ENCODE measurements at regions not wholly inside any gene's neighbourhood (a gene's known extent, or its start where the extent isn't known, plus 50 kb on each side); places are given as distances from the start of the nearest gene placed in this dataset.

- H3K36me3 ChIP-seq (ENCODE audit: control insufficient read depth, low read length), result no peaks in the 10 kb centered on the region
- peaks cover under 1% of the 10 kb centered on the region; the same call in 1 of the 2 replicates for H3K9me3 ChIP-seq (ENCODE audit: control insufficient read depth, insufficient read depth, low read length)
- no peak overlapping the region for H3K4me2 ChIP-seq (ENCODE audit: low read length)
- no peak overlapping the region for H3K4me3 ChIP-seq (ENCODE audit: low read length)
- TF ChIP-seq CTCF (IDR thresholded peaks at IDR 0.05; ENCODE audit: low read depth, low read length, poor library complexity, severe bottlenecking) (no peak), EZH2phosphoT487 (IDR thresholded peaks at IDR 0.05; ENCODE audit: borderline replicate concordance, low read length) (no peak)
- H4K20me1 ChIP-seq (ENCODE audit: control insufficient read depth, insufficient read depth, low read depth, low read length), result no peaks in the 10 kb centered on the region
- no peaks in the 10 kb centered on the region for H3K4me1 ChIP-seq (ENCODE audit: control insufficient read depth, low read length)
- no peaks in the 10 kb centered on the region for H3K9me2 ChIP-seq (replicated peaks; ENCODE audit: control insufficient read depth, low read length)
- H3F3A ChIP-seq (ENCODE audit: control insufficient read depth, insufficient read depth), result no peaks in the 10 kb centered on the region
- no peaks in the 10 kb centered on the region for H3K27me3 ChIP-seq (ENCODE audit: control insufficient read depth, low read length)
- H3K27ac ChIP-seq (ENCODE audit: low read depth, low read length), result no peak overlapping the region
- no peaks in the 10 kb centered on the region for H3K79me2 ChIP-seq (ENCODE audit: control insufficient read depth, low read length)
These were observed 382.6 kb upstream of the IRX4 start for GRCh38 chr5:2265341-2265740.

- no peaks in the 10 kb centered on the region for H3K4me1 ChIP-seq (ENCODE audit: control insufficient read depth, low read length)
- no peaks in the 10 kb centered on the region for H3F3A ChIP-seq (ENCODE audit: control insufficient read depth, insufficient read depth)
- TF ChIP-seq CTCF (IDR thresholded peaks at IDR 0.05; ENCODE audit: low read depth, low read length, poor library complexity, severe bottlenecking), result no peak
- no peak for TF ChIP-seq EZH2phosphoT487 (IDR thresholded peaks at IDR 0.05; ENCODE audit: borderline replicate concordance, low read length)
- no peaks in the 10 kb centered on the region for H3K36me3 ChIP-seq (ENCODE audit: control insufficient read depth, low read length)
- H3K79me2 ChIP-seq (ENCODE audit: control insufficient read depth, low read length), result no peaks in the 10 kb centered on the region
- H4K20me1 ChIP-seq (ENCODE audit: control insufficient read depth, insufficient read depth, low read depth, low read length), result no peaks in the 10 kb centered on the region
- H3K4me3 ChIP-seq (ENCODE audit: low read length), result no peak overlapping the region
- no peaks in the 10 kb centered on the region for H3K27me3 ChIP-seq (ENCODE audit: control insufficient read depth, low read length)
- peaks cover 5% of the 10 kb centered on the region; the same call in 1 of the 2 replicates for H3K9me3 ChIP-seq (ENCODE audit: control insufficient read depth, insufficient read depth, low read length)
- H3K4me2 ChIP-seq (ENCODE audit: low read length), result no peak overlapping the region
- no peaks in the 10 kb centered on the region for H3K9me2 ChIP-seq (replicated peaks; ENCODE audit: control insufficient read depth, low read length)
- no peak overlapping the region for H3K27ac ChIP-seq (ENCODE audit: low read depth, low read length)
These were observed 381.0 kb upstream of the IRX4 start for GRCh38 chr5:2263763-2264162.

- no peak overlapping the region for H3K4me3 ChIP-seq (ENCODE audit: low read length)
- H3K36me3 ChIP-seq (ENCODE audit: control insufficient read depth, low read length), result no peaks in the 10 kb centered on the region
- no peaks in the 10 kb centered on the region for H3F3A ChIP-seq (ENCODE audit: control insufficient read depth, insufficient read depth)
- no peaks in the 10 kb centered on the region for H3K27me3 ChIP-seq (ENCODE audit: control insufficient read depth, low read length)
- no peak overlapping the region for H3K4me2 ChIP-seq (ENCODE audit: low read length)
- no peaks in the 10 kb centered on the region for H3K9me2 ChIP-seq (replicated peaks; ENCODE audit: control insufficient read depth, low read length)
- no peak for TF ChIP-seq EZH2phosphoT487 (IDR thresholded peaks at IDR 0.05; ENCODE audit: borderline replicate concordance, low read length)
- TF ChIP-seq CTCF (IDR thresholded peaks at IDR 0.05; ENCODE audit: low read depth, low read length, poor library complexity, severe bottlenecking), result no peak
- H4K20me1 ChIP-seq (ENCODE audit: control insufficient read depth, insufficient read depth, low read depth, low read length), result no peaks in the 10 kb centered on the region
- H3K27ac ChIP-seq (ENCODE audit: low read depth, low read length), result no peak overlapping the region
- H3K79me2 ChIP-seq (ENCODE audit: control insufficient read depth, low read length), result no peaks in the 10 kb centered on the region
- H3K9me3 ChIP-seq (ENCODE audit: control insufficient read depth, insufficient read depth, low read length), result peaks cover 5% of the 10 kb centered on the region; the same call in 1 of the 2 replicates
- no peaks in the 10 kb centered on the region for H3K4me1 ChIP-seq (ENCODE audit: control insufficient read depth, low read length)
These were observed 379.9 kb upstream of the IRX4 start for GRCh38 chr5:2262620-2263019.

Measured in DOHH2 (cell line).